ENCODE measurements at regions not wholly inside any gene's neighbourhood (a gene's known extent, or its start where the extent isn't known, plus 50 kb on each side); places are given as distances from the start of the nearest gene placed in this dataset.

DNA sequence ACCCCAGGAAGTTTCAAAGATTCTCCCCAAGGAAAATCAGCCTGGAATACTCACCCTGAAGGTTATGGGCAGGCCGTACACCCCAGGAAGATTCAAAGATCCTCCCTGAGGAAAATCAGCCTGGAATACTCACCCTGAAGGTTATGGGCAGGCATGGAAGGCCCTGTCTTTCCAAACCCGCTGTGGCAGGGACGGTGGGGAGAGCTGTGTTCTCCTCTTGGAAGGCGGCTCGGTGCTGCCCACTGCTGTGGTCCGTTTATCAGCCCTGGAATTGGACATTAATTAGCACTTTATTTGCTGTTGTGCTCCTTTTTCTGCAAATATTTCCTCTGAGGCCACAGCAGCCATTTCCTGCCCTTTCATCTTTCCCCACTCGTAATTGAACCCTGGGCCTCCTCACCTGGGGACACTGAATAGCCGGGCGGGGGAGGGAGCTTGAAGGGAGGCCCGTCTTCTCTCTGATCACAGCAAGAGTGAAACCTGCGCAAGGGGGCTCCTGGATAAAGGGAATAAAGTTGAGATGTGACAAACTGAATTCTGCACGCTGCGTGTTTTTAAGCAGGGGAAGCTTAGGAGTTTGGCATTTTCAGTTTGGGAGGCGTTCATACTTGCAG lies 308.7 kb upstream of the SALL3 start:
- Mint-ChIP-seq H3K27me3 (ENCODE audit: low read depth, poor library complexity) (peaks cover 4% of the 10 kb centered on the region), H3K27ac (peak overlapping the region; percentile 42), H3K4me1 (peaks cover 24% of the 10 kb centered on the region), H3K36me3 (ENCODE audit: low read depth) (no peaks in the 10 kb centered on the region), H3K4me3 (no peak overlapping the region), H3K9me3 (no peaks in the 10 kb centered on the region)
- DNase-seq: no peak
- TF ChIP-seq, protein P1, sequence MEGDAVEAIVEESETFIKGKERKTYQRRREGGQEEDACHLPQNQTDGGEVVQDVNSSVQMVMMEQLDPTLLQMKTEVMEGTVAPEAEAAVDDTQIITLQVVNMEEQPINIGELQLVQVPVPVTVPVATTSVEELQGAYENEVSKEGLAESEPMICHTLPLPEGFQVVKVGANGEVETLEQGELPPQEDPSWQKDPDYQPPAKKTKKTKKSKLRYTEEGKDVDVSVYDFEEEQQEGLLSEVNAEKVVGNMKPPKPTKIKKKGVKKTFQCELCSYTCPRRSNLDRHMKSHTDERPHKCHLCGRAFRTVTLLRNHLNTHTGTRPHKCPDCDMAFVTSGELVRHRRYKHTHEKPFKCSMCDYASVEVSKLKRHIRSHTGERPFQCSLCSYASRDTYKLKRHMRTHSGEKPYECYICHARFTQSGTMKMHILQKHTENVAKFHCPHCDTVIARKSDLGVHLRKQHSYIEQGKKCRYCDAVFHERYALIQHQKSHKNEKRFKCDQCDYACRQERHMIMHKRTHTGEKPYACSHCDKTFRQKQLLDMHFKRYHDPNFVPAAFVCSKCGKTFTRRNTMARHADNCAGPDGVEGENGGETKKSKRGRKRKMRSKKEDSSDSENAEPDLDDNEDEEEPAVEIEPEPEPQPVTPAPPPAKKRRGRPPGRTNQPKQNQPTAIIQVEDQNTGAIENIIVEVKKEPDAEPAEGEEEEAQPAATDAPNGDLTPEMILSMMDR (IDR thresholded peaks at IDR 0.05): no peak

DNA sequence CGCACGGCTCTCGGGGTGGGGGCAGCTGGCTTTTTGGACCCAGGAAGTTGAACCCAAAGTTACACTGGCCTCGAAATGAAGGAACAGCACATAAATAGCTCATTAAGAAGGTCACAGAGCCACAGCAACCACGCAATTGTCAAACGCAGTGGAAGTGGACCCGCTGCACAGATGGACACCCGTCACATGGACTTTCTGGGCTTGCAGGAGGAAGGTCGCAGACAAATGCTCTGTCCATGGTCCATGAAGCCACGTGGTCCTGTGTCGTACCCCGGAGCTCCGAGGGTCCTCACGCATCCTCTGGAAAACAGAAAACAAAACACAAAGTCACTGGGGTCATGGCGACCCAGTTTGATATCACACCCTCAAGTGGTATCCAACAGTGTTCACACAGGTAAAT lies 308.1 kb upstream of the SALL3 start:
- H3K4me3 Mint-ChIP-seq: no peak overlapping the region
- H3K4me1 Mint-ChIP-seq: peaks cover 24% of the 10 kb centered on the region
- no peak for DNase-seq
- TF ChIP-seq, protein P1 (IDR thresholded peaks at IDR 0.05): no peak
- no peaks in the 10 kb centered on the region for H3K36me3 Mint-ChIP-seq (ENCODE audit: low read depth)
- peaks cover 4% of the 10 kb centered on the region for H3K27me3 Mint-ChIP-seq (ENCODE audit: low read depth, poor library complexity)
- peaks cover 5% of the 10 kb centered on the region for H3K9me3 Mint-ChIP-seq
- no peak overlapping the region for H3K27ac Mint-ChIP-seq

DNA sequence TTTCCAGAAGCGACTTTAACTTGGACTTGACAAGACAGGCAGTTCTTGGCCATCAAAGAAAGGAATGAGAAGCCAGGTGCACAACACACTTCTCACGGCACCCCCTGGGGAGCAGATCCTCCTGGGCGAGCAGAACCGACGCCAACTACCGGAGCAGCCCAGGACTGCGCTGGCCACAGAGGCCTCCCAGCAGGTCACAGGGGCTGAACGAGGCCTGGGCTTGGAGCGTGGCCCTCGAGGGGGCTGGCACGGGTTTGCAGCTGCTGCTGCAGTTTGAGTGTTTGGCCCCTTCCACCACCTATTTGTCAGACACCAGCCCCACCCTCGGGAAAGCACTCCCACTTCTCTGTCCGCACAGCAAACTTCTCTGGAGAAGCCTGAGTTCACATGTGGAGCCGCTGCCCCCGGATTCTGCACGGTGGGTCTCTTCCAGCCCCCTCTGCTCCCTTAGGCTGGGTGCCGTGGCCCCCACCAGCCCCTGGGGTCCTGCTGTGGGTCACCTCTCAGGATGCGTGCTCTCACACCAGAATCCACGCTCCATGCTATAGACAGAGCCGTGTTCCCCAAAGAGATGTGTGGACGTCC lies 306.7 kb upstream of the SALL3 start:
- no peak overlapping the region for H3K4me3 Mint-ChIP-seq
- H3K4me1 Mint-ChIP-seq: peaks cover 29% of the 10 kb centered on the region
- no peak overlapping the region for H3K27ac Mint-ChIP-seq
- H3K36me3 Mint-ChIP-seq (ENCODE audit: low read depth): no peaks in the 10 kb centered on the region
- TF ChIP-seq, protein P1 (IDR thresholded peaks at IDR 0.05): no peak
- DNase-seq: no peak
- peaks cover 5% of the 10 kb centered on the region for H3K9me3 Mint-ChIP-seq
- H3K27me3 Mint-ChIP-seq (ENCODE audit: low read depth, poor library complexity): peaks cover 5% of the 10 kb centered on the region

DNA sequence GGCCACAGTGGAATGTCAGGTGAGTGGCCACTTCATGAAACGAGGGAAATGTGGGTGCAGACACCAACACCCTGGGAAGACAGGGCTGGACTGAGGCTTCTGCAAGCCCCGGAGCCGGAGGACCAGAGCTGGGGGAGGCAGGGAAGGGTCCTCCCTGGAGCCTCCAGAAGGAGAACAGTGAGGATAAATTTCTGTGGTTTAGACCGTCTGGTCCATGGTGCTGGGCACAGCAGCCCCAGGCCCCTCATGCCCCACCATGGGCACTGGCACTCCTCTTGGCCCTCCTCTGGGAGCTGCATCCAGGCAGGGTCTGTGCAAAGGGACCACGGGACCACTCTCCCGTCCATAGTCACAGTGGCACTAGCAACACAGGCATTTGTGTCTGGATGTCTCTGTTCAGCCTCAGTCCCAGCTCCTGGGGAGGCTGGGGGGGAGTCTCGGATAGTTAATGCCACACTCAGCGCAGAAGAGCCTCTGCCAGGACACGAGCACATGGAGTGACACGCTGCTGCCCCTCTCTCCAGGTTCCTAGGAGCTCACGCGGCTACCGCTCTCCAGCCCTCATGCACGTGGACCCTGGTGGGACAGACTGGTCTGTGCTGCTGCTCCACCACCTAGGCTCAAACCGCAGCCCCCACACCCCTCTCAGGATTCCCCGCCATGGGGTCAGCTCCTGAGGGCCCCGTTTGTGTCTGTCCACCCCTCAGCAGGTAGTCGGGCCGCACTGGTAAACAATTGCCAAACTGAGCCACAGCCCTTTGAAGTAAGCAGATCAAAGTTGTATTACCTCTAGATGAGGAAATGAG lies 305.9 kb upstream of the SALL3 start:
- no peak overlapping the region for H3K4me3 Mint-ChIP-seq

DNA sequence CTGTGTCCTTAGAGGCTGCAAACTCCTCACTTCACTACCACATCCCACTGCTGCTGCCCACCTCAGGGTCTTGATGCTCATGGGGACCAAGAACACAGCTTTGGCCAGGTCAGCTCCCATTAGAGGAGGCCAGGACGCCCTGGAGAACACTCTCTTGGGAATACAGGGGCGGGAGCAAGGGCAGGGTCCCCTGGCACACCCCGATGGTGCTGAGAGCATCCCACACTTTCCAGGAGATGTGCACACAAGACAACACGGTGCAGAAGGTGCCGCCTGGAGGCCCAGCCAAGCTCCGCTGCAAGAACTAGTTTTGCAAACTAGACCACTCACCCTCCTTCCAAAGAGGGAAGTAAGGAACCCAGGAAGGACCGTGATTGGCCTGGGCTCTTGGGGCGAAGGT lies 304.4 kb upstream of the SALL3 start:
- Mint-ChIP-seq H3K27me3 (ENCODE audit: low read depth, poor library complexity) (peaks cover 16% of the 10 kb centered on the region), H3K9me3 (peaks cover 8% of the 10 kb centered on the region), H3K36me3 (ENCODE audit: low read depth) (no peaks in the 10 kb centered on the region), H3K4me1 (peaks cover 27% of the 10 kb centered on the region), H3K27ac (no peak overlapping the region), H3K4me3 (no peak overlapping the region)
- TF ChIP-seq, protein P1 (IDR thresholded peaks at IDR 0.05): no peak
- DNase-seq: no peak

More for the DNA sequence above, 305.9 kb upstream of the SALL3 start:
- no peak for DNase-seq
- no peaks in the 10 kb centered on the region for H3K36me3 Mint-ChIP-seq (ENCODE audit: low read depth)
- peaks cover 8% of the 10 kb centered on the region for H3K9me3 Mint-ChIP-seq
- TF ChIP-seq, protein P1 (IDR thresholded peaks at IDR 0.05): no peak
- peaks cover 34% of the 10 kb centered on the region for H3K4me1 Mint-ChIP-seq
- peaks cover 12% of the 10 kb centered on the region for H3K27me3 Mint-ChIP-seq (ENCODE audit: low read depth, poor library complexity)
- no peak overlapping the region for H3K27ac Mint-ChIP-seq
